AG04450 (cell line): ENCODE measurements at regions not wholly inside any gene's neighbourhood (a gene's known extent, or its start where the extent isn't known, plus 50 kb on each side); places are given as distances from the start of the nearest gene placed in this dataset.

Experiments
- CTCF ChIA-PET: fragments of 300-600, 350-600 bp; formaldehyde crosslinking; extraction: SDS; loops from one replicate; lab custom pipeline; 2022; ENCODE audit warnings: antibody characterized with exemption, inconsistent platforms; lab: Charles Lee
- POLR2A ChIA-PET: fragments of 350-600 bp; formaldehyde crosslinking; extraction: SDS; loops from one replicate; lab custom pipeline; 2021; ENCODE audit warnings: antibody characterized with exemption, inconsistent platforms; lab: Yijun Ruan, JAX
- DNase-seq: peaks from one replicate; pipeline ENCODE4 v3.0.0-alpha.2; 2011; ENCODE audit warnings: low read depth, low spot score
- H3K27ac ChIP-seq: one replicate; pipeline ENCODE4 v1.5.1; 2012; ENCODE audit warnings: low read depth, low read length, control low read depth
- H3K27me3 ChIP-seq: one replicate; pipeline ENCODE4 v1.6.0; 2012; ENCODE audit warnings: low read length; ENCODE audit not compliant: control insufficient read depth, insufficient read depth
- H3K4me3 ChIP-seq: 2 replicates; pipeline ENCODE4 v1.5.1; 2011; ENCODE audit warnings: mild to moderate bottlenecking, low read depth, low read length, control low read depth
- H3K9me3 ChIP-seq: 2 replicates; pipeline ENCODE4 v1.5.1; 2012; ENCODE audit warnings: low read length; ENCODE audit not compliant: control insufficient read depth, insufficient read depth
- CTCF ChIP-seq: IDR thresholded peaks from 2 replicates; pipeline ENCODE4 v1.5.1; 2011; ENCODE audit warnings: low read depth, low read length, control low read depth, inconsistent platforms

GRCh38 chr1:118429856-118430255 is 244.8 kb upstream of the SPAG17 start:
- ChIA-PET POLR2A (no interaction called here), CTCF (interaction anchor here (0.7 kb wide), 1 partner anchor 390 kb away, joined by 5 read pairs; no protein-coding TSS in a partner anchor)
- Histone ChIP-seq H3K4me3 (no peak overlapping the region), H3K27me3 (no peaks in the 10 kb centered on the region), H3K27ac (no peak overlapping the region), H3K9me3 (no peaks in the 10 kb centered on the region)
- no peak for DNase-seq
- TF ChIP-seq CTCF: no peak

- POLR2A ChIA-PET: interaction anchor here (0.8 kb wide), 1 partner anchor 317 kb away, joined by 3 read pairs; no protein-coding TSS in a partner anchor
Observed at GRCh38 chr1:118421868-118422350, 236.9 kb upstream of the SPAG17 start.

GRCh38 chr1:118404024-118404423 is 219.0 kb upstream of the SPAG17 start:
- no peak overlapping the region for H3K27ac ChIP-seq
- no peak for DNase-seq
- POLR2A ChIA-PET: no interaction called here
- CTCF ChIA-PET: no interaction called here
- no peaks in the 10 kb centered on the region for H3K27me3 ChIP-seq
- no peaks in the 10 kb centered on the region for H3K9me3 ChIP-seq
- no peak overlapping the region for H3K4me3 ChIP-seq
- no peak for TF ChIP-seq CTCF

More at GRCh38 chr1:118421868-118422350, 236.9 kb upstream of the SPAG17 start:
- DNase-seq: no peak
- TF ChIP-seq CTCF: no peak
- Histone ChIP-seq H3K9me3 (no peaks in the 10 kb centered on the region), H3K27ac (no peak overlapping the region), H3K4me3 (no peak overlapping the region), H3K27me3 (no peaks in the 10 kb centered on the region)
- CTCF ChIA-PET: no interaction called here

GRCh38 chr1:118397496-118397859 is 212.4 kb upstream of the SPAG17 start:
- H3K27me3 ChIP-seq: no peaks in the 10 kb centered on the region
- H3K27ac ChIP-seq: no peak overlapping the region
- POLR2A ChIA-PET: no interaction called here
- no peaks in the 10 kb centered on the region for H3K9me3 ChIP-seq
- CTCF ChIA-PET: no interaction called here
- no peak overlapping the region for H3K4me3 ChIP-seq
- no peak for TF ChIP-seq CTCF
- DNase-seq: no peak

GRCh38 chr1:118396829-118397495 is 211.9 kb upstream of the SPAG17 start:
- POLR2A ChIA-PET: no interaction called here
- CTCF ChIA-PET: no interaction called here
- no peak overlapping the region for H3K4me3 ChIP-seq
- no peak for DNase-seq
- no peak for TF ChIP-seq CTCF
- no peaks in the 10 kb centered on the region for H3K9me3 ChIP-seq
- H3K27ac ChIP-seq: no peak overlapping the region
- no peaks in the 10 kb centered on the region for H3K27me3 ChIP-seq
